Breast epithelium (tissue), 3 donors: ENCODE measurements at regions not wholly inside any gene's neighbourhood (a gene's known extent, or its start where the extent isn't known, plus 50 kb on each side); places are given as distances from the start of the nearest gene placed in this dataset.

Experiments
- POLR2A ChIP-seq: fragments of 450-650 bp; IDR thresholded peaks from one replicate; pipeline ENCODE4 v1.6.1; 2016; ENCODE audit warnings: antibody characterized with exemption, mild to moderate bottlenecking, moderate library complexity
- POLR2AphosphoS5 ChIP-seq, 3 donors: sonication (generic); formaldehyde crosslinking; IDR thresholded peaks; one replicate each; pipeline ENCODE4 v1.6.1; 2017; ENCODE audit warnings: antibody characterized with exemption in 3 of 3
- TF ChIP-seq, protein P1 (sequence below), 3 donors: fragments of 450-650 bp; IDR thresholded peaks; one replicate each; pipeline ENCODE4 v1.5.1; 2016 to 2017; ENCODE audit warnings: antibody characterized with exemption in 3 of 3, mild to moderate bottlenecking in 3 of 3, moderate library complexity in 3 of 3

DNA sequence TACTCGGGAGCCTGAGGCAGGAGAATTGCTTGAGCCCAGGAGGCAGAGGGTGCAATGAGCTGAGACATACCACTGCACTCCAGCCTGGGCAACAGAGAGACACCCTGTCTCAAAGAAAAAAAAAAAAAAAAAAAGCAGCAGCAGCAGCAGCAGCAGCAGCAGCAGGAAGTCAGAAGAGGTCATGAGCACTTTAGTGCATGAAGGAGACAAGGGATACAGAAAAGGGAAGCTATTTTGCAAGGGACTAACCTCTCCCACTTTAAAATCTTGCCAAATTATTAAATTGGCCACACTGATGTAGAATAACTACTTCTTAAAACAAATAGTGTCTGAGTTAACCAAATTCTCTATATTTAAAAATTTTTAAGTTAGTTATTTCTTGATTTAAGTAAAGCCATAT is 113.4 kb upstream of the PDE1A start:
- no peak for TF ChIP-seq POLR2A
- TF ChIP-seq, protein P1, sequence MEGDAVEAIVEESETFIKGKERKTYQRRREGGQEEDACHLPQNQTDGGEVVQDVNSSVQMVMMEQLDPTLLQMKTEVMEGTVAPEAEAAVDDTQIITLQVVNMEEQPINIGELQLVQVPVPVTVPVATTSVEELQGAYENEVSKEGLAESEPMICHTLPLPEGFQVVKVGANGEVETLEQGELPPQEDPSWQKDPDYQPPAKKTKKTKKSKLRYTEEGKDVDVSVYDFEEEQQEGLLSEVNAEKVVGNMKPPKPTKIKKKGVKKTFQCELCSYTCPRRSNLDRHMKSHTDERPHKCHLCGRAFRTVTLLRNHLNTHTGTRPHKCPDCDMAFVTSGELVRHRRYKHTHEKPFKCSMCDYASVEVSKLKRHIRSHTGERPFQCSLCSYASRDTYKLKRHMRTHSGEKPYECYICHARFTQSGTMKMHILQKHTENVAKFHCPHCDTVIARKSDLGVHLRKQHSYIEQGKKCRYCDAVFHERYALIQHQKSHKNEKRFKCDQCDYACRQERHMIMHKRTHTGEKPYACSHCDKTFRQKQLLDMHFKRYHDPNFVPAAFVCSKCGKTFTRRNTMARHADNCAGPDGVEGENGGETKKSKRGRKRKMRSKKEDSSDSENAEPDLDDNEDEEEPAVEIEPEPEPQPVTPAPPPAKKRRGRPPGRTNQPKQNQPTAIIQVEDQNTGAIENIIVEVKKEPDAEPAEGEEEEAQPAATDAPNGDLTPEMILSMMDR (IDR thresholded peaks at IDR 0.05), result no peak
- TF ChIP-seq POLR2AphosphoS5 (IDR thresholded peaks at IDR 0.05), result no peak
